Ishikawa (cell line): ENCODE measurements at regions not wholly inside any gene's neighbourhood (a gene's known extent, or its start where the extent isn't known, plus 50 kb on each side); places are given as distances from the start of the nearest gene placed in this dataset.

Experiments
- CEBPB ChIP-seq: IDR thresholded peaks from 2 replicates; pipeline ENCODE4 v1.6.1; 2012
- CREB1 ChIP-seq: IDR thresholded peaks from 2 replicates; pipeline ENCODE4 v1.6.1; 2012; ENCODE audit warnings: low read depth
- EGR1 ChIP-seq: IDR thresholded peaks from 2 replicates; pipeline ENCODE4 v1.6.1; 2012
- EP300 ChIP-seq: IDR thresholded peaks from 2 replicates; pipeline ENCODE4 v1.6.1; 2012; ENCODE audit warnings: borderline replicate concordance
- FOXM1 ChIP-seq: IDR thresholded peaks from 2 replicates; pipeline ENCODE4 v1.6.1; 2012; ENCODE audit warnings: low read depth, borderline replicate concordance
- NFIC ChIP-seq: IDR thresholded peaks from 2 replicates; pipeline ENCODE4 v1.6.1; 2012
- RAD21 ChIP-seq: IDR thresholded peaks from 2 replicates; pipeline ENCODE4 v1.6.1; 2012; ENCODE audit warnings: low read depth
- TAF1 ChIP-seq: IDR thresholded peaks from 2 replicates; pipeline ENCODE4 v1.6.1; 2012; ENCODE audit warnings: low read depth, mild to moderate bottlenecking
- TCF12 ChIP-seq: IDR thresholded peaks from 2 replicates; pipeline ENCODE4 v1.6.1; 2012; ENCODE audit warnings: low read depth
- TEAD4 ChIP-seq: IDR thresholded peaks from 2 replicates; pipeline ENCODE4 v1.6.1; 2012
- YY1 ChIP-seq: IDR thresholded peaks from 2 replicates; pipeline ENCODE4 v1.6.1; 2012; ENCODE audit warnings: low read depth
- ZBTB7A ChIP-seq: IDR thresholded peaks from 2 replicates; pipeline ENCODE4 v1.6.1; 2012; ENCODE audit warnings: low read depth
- TF ChIP-seq, protein P1 (sequence below): IDR thresholded peaks from 2 replicates; pipeline ENCODE4 v1.6.1; 2012; ENCODE audit warnings: low read depth, mild to moderate bottlenecking
- TF ChIP-seq, protein P2 (sequence below): IDR thresholded peaks from 2 replicates; pipeline ENCODE4 v1.6.1; 2012
- TF ChIP-seq, protein P3 (sequence below): IDR thresholded peaks from 2 replicates; pipeline ENCODE4 v1.6.1; 2012

DNA sequence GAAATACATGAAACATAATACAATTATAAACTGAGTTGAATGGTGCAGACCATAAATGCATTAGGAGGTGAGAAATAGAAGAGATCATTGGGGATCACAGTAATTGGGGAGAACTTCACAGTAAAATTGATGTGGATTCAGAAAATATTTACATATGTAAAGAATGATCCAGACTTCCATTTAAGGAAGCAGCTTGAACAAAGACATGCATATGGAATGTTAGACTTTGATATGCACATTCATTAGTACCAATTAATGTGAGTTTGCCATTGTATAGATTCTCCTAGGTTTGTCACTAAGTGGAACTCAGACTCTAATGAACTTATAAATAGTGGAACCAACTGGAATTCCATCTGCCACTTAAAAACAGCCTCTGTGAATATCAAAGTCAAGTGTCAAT is 235.6 kb downstream of the PARM1 start:
- TF ChIP-seq FOXM1 (no peak), EGR1 (no peak), RAD21 (no peak), YY1 (no peak), NFIC (no peak), CEBPB (no peak)
- TF ChIP-seq, protein P1, sequence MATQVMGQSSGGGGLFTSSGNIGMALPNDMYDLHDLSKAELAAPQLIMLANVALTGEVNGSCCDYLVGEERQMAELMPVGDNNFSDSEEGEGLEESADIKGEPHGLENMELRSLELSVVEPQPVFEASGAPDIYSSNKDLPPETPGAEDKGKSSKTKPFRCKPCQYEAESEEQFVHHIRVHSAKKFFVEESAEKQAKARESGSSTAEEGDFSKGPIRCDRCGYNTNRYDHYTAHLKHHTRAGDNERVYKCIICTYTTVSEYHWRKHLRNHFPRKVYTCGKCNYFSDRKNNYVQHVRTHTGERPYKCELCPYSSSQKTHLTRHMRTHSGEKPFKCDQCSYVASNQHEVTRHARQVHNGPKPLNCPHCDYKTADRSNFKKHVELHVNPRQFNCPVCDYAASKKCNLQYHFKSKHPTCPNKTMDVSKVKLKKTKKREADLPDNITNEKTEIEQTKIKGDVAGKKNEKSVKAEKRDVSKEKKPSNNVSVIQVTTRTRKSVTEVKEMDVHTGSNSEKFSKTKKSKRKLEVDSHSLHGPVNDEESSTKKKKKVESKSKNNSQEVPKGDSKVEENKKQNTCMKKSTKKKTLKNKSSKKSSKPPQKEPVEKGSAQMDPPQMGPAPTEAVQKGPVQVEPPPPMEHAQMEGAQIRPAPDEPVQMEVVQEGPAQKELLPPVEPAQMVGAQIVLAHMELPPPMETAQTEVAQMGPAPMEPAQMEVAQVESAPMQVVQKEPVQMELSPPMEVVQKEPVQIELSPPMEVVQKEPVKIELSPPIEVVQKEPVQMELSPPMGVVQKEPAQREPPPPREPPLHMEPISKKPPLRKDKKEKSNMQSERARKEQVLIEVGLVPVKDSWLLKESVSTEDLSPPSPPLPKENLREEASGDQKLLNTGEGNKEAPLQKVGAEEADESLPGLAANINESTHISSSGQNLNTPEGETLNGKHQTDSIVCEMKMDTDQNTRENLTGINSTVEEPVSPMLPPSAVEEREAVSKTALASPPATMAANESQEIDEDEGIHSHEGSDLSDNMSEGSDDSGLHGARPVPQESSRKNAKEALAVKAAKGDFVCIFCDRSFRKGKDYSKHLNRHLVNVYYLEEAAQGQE: no peak

DNA sequence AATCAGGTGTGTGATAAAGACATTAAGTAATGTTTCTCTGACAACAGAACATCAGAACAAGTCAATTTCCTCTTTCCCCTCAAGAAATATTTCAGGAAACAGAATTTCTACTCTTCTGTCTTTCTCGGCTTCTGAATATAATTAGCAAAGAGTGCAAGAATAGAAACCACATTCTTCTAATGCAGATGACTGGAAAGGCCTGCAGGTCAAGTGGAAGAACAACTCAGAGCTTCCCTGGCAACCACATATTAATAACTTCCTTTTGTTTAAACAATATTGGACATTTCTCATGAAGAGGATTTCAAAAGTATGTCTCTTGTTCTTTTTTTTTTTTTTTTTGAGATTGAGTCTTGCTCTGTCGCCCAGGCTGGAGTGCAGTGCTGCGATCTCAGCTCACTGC is 225.5 kb downstream of the PARM1 start:
- TF ChIP-seq, protein P1: no peak
- TF ChIP-seq NFIC (no peak), FOXM1 (no peak), TCF12 (no peak), EGR1 (no peak), EP300 (no peak), ZBTB7A (no peak), CEBPB (no peak)
- TF ChIP-seq, protein P2, sequence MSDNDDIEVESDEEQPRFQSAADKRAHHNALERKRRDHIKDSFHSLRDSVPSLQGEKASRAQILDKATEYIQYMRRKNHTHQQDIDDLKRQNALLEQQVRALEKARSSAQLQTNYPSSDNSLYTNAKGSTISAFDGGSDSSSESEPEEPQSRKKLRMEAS: no peak

DNA sequence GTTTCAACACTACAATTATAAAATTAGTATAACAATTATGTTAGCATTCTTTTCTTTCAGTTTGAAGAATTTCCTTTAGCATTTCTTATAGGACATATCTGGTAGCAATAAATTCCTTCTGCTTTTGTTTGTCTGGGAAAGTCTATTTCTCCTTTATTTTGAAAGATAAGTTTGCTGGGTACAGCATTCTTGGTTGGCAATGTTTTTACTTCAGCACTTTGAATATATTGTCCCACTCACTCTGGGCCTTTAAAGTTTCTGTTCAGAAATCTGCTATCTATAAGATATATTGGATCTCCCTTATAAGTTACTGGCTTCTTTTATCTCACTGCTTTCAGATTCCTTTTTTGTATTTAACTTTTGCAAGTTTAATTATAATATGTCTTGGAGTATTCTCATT is 222.1 kb downstream of the PARM1 start:
- TF ChIP-seq EGR1 (no peak), CREB1 (no peak), TAF1 (no peak), EP300 (no peak), CEBPB (no peak), ZBTB7A (no peak)
- TF ChIP-seq, protein P2: no peak
- TF ChIP-seq, protein P3, sequence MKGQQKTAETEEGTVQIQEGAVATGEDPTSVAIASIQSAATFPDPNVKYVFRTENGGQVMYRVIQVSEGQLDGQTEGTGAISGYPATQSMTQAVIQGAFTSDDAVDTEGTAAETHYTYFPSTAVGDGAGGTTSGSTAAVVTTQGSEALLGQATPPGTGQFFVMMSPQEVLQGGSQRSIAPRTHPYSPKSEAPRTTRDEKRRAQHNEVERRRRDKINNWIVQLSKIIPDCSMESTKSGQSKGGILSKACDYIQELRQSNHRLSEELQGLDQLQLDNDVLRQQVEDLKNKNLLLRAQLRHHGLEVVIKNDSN: no peak

DNA sequence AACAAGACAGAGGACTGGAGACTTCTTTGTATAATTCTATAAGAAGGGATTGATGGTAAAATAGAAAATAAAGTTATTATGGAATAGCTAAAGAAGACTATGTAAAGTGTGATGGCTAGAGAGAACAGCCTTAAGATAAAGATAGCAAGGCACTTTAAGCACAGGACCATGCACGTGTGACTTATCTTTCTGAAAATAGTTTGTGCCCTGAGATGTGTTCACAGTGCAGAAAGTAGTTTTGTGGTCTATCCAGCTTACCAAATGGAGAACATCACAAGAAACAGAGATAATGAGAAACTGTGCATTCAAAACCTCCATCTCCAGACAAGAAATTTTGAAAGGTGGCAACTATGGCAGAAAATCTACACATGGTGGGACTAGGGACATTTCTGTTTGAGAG is 213.3 kb downstream of the PARM1 start:
- TF ChIP-seq CEBPB: no peak
- TF ChIP-seq NFIC: no peak
- TF ChIP-seq FOXM1: no peak
- TF ChIP-seq, protein P2: no peak
- TF ChIP-seq, protein P1: no peak
- no peak for TF ChIP-seq CREB1
- no peak for TF ChIP-seq RAD21
- no peak for TF ChIP-seq TAF1

DNA sequence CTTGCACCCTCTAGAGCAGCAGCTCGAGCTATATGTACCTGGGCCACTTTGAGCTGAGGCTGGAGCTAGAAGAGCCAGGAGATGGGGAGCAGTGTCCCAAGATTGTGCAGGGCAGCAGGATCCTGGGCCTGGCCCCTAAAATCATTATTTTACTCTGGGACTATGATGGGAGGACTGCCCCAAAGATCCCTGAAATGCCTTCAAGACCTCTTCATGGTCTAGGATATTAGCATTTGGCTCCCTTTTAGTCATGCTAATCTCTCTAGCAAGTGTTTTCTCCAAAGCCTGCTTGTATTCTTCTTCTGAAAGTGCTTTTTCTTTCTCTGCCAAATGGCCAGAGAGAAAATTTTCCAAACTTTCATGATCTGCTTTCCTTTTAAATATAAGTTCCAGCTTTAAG is 211.6 kb downstream of the PARM1 start:
- TF ChIP-seq, protein P1: no peak
- TF ChIP-seq CREB1 (no peak), YY1 (no peak), EP300 (no peak), ZBTB7A (no peak), TCF12 (no peak), TAF1 (no peak), TEAD4 (no peak), FOXM1 (no peak), RAD21 (no peak), CEBPB (no peak), EGR1 (no peak), NFIC (no peak)
- TF ChIP-seq, protein P2: no peak
- TF ChIP-seq, protein P3: no peak
